Esophagus squamous epithelium (tissue), 5 donors: ENCODE measurements at regions not wholly inside any gene's neighbourhood (a gene's known extent, or its start where the extent isn't known, plus 50 kb on each side); places are given as distances from the start of the nearest gene placed in this dataset.

ENCODE experiments used
- DNase-seq: peaks from one replicate; lab custom pipeline; 2025; lab: John Stamatoyannopoulos, UW
- H3K27ac ChIP-seq, 4 donors: fragments of 200-600 bp; sonication (generic); one replicate each; pipeline ENCODE4 v1.5.1; 2016 to 2019; ENCODE audit warnings: mild to moderate bottlenecking in 1 of 4
- H3K27me3 ChIP-seq, 4 donors: fragments of 200-600 bp; sonication (generic); 1 replicate in 3 of 4; 2 replicates in 1 of 4; pipeline versions ENCODE4 v1.5.1 to v1.6.0; 2017 to 2021; ENCODE audit warnings: antibody characterized with exemption in 1 of 4
- H3K36me3 ChIP-seq, 3 donors: fragments of 200-600 bp; sonication (generic); one replicate each; pipeline ENCODE4 v1.5.1; 2016 to 2019
- H3K4me1 ChIP-seq, 3 donors: fragments of 200-600 bp; sonication (generic); one replicate each; pipeline ENCODE4 v1.5.1; 2017 to 2019
- H3K4me3 ChIP-seq, 4 donors: fragments of 200-600 bp; sonication (generic); 1 replicate in 3 of 4; 2 replicates in 1 of 4; pipeline ENCODE4 v1.5.1; 2016 to 2019; ENCODE audit warnings: mild to moderate bottlenecking in 2 of 4, moderate library complexity in 1 of 4
- H3K9me3 ChIP-seq, 3 donors: fragments of 200-600 bp; sonication (generic); one replicate each; pipeline ENCODE4 v1.5.1; 2016 to 2019
- POLR2A ChIP-seq, 4 donors: fragments of 450-650 bp; IDR thresholded peaks; one replicate each; pipeline ENCODE4 v1.6.1; 2017; ENCODE audit warnings: antibody characterized with exemption in 4 of 4, mild to moderate bottlenecking in 4 of 4, moderate library complexity in 3 of 4
- WGBS, 2 donors: methylation state at CpG; one replicate each; pipeline ENCODE4 v1.1.5; 2018; 5-methylcytosine and 5-hydroxymethylcytosine counted together
- intact Hi-C: fragments of 100-400 bp; cut with DNase I; formaldehyde crosslinking; loops from one replicate; pipeline ENCODE4 v1.15.0; 2022
- TF ChIP-seq, protein P1 (sequence below), 6 experiments: fragments of 450-650 bp in 4 of 6; fragments of 200-600 bp in 2 of 6; sonication (generic) in 2 of 6; IDR thresholded peaks; one replicate each; pipeline ENCODE4 v1.5.1; 2016 to 2019; ENCODE audit warnings: antibody characterized with exemption in 6 of 6, mild to moderate bottlenecking in 4 of 6, moderate library complexity in 4 of 6
- donor health status: DM: yes; HTN: yes; CAD: no.

DNA sequence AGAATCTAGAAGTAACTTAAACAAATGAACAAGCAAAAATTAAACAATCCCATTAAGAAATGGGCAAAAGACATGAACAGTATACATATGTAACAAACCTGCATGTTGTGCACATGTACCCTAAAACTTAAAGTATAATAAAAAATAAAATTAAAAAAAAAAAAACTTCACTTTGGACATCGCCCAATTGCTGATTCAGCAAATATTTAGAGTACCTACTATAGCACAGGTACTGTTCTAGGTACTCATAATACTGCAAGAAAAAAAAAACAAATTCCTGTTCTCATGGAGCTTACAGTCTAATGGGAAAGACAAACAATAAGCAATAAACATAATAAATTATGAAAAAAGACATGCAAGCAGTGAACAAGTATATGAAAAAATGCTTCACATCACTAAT is 501.5 kb upstream of the HS3ST5 start:
- H3K4me3 ChIP-seq = no peak overlapping the region
- no peaks in the 10 kb centered on the region for H3K36me3 ChIP-seq
- H3K9me3 ChIP-seq = no peaks in the 10 kb centered on the region
- WGBS, 2 donors = 59 to 65% methylated on average over 1 of the region's 1 CpG
- no peak for DNase-seq
- intact Hi-C loops = no loop called here
- no peak overlapping the region for H3K27ac ChIP-seq
- H3K27me3 ChIP-seq = no peaks in the 10 kb centered on the region
- no peaks in the 10 kb centered on the region for H3K4me1 ChIP-seq
- no peak for TF ChIP-seq POLR2A (IDR thresholded peaks at IDR 0.05)
- TF ChIP-seq, protein P1, sequence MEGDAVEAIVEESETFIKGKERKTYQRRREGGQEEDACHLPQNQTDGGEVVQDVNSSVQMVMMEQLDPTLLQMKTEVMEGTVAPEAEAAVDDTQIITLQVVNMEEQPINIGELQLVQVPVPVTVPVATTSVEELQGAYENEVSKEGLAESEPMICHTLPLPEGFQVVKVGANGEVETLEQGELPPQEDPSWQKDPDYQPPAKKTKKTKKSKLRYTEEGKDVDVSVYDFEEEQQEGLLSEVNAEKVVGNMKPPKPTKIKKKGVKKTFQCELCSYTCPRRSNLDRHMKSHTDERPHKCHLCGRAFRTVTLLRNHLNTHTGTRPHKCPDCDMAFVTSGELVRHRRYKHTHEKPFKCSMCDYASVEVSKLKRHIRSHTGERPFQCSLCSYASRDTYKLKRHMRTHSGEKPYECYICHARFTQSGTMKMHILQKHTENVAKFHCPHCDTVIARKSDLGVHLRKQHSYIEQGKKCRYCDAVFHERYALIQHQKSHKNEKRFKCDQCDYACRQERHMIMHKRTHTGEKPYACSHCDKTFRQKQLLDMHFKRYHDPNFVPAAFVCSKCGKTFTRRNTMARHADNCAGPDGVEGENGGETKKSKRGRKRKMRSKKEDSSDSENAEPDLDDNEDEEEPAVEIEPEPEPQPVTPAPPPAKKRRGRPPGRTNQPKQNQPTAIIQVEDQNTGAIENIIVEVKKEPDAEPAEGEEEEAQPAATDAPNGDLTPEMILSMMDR (IDR thresholded peaks at IDR 0.05) = no peak

DNA sequence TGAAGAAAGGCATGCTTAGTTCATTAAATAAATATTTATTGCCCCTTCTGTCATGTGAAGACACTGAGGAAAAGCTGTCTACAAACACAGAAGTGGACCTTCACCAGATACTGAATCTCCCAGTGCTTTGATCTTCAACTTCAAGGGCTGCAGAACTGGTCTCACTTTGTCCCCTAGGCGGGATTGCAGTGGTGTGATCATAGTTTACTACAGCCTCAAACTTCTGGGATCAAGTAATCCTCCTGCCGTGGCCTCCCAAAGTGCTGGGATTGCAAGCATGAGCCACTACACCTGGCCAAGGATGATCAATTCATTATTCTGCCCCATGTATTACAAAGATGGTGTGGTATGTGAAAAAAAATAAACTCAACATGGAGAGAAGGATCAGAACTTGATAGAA is 496.2 kb upstream of the HS3ST5 start:
- no peak for TF ChIP-seq POLR2A (IDR thresholded peaks at IDR 0.05)
- TF ChIP-seq, protein P1 (IDR thresholded peaks at IDR 0.05) = no peak
- Histone ChIP-seq H3K27ac (no peak overlapping the region), H3K4me1 (no peaks in the 10 kb centered on the region), H3K9me3 (no peaks in the 10 kb centered on the region), H3K4me3 (no peak overlapping the region), H3K36me3 (no peaks in the 10 kb centered on the region), H3K27me3 (no peaks in the 10 kb centered on the region)
- no peak for DNase-seq
- intact Hi-C loops = no loop called here
- 43 to 63% methylated on average over 1 to 2 of the region's 2 CpGs for WGBS, 2 donors

DNA sequence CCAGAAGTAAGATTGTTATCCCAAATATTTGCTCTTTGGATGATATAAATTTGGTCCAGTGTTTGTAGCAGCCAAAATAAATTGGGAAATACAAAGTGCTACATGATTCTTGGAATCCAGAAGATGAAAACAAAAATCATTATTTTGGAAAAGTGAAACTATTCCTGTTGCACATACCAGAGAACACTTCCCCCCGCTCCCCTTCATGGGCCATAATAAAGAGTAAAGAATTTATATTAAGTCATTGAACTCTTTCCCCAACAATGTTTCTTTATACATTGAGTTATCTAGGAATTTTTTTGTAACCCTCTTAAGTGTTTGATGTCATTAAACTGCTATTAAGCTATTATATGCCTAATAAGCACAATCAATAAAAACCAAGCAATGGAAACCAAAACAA is 490.4 kb upstream of the HS3ST5 start:
- H3K27me3 ChIP-seq = no peaks in the 10 kb centered on the region
- H3K9me3 ChIP-seq = no peaks in the 10 kb centered on the region
- no peak overlapping the region for H3K27ac ChIP-seq
- DNase-seq = no peak
- WGBS, 2 donors = 73 to 91% methylated on average over 1 of the region's 1 CpG
- no peaks in the 10 kb centered on the region for H3K4me1 ChIP-seq
- TF ChIP-seq, protein P1 (IDR thresholded peaks at IDR 0.05) = no peak
- TF ChIP-seq POLR2A (IDR thresholded peaks at IDR 0.05) = no peak
- intact Hi-C loops = no loop called here
- no peak overlapping the region for H3K4me3 ChIP-seq
- no peaks in the 10 kb centered on the region for H3K36me3 ChIP-seq

DNA sequence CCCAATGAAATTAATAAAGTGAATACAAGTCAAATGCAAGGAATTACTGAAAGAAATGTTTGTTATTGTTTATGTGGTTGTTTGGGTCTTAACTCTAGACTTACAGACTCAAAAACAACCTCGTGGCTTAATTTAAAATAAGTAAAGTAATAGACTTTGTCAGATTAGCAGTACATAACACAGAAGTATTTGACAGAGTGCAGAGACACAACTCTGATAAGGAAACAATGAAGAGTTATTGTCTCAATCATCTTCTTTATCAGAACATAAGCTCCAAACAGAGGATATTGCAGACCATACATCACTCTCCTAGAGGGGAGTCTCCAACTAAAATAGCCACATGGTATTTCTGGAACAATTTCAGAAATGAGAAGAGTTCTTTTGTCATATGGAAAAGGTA is 487.7 kb upstream of the HS3ST5 start:
- Histone ChIP-seq H3K27me3 (no peaks in the 10 kb centered on the region), H3K9me3 (no peaks in the 10 kb centered on the region), H3K27ac (no peak overlapping the region), H3K36me3 (no peaks in the 10 kb centered on the region), H3K4me3 (no peak overlapping the region), H3K4me1 (no peaks in the 10 kb centered on the region)
- no peak for TF ChIP-seq POLR2A (IDR thresholded peaks at IDR 0.05)
- TF ChIP-seq, protein P1 (IDR thresholded peaks at IDR 0.05) = no peak
- intact Hi-C loops = no loop called here
- DNase-seq = no peak
- 29 to 38% methylated on average over 1 of the region's 1 CpG for WGBS, 2 donors

DNA sequence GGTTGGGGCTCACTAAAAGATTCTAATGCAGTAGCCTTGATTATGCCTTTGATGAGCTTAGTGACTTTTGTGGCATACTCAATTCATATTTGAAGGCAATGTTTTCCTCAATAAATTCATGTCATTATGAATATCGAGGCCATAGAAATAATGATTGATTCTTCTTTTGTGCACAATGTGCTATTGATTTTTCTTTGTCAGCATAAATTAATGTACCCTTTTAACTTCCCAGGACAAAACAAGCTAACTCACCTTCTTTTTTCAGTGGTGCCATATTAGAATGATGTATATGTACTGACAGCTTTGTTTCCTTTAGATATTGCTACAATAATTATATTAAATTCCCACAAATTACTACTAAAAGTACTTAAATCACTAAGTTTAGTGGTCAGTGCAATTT is 484.3 kb upstream of the HS3ST5 start:
- no peak overlapping the region for H3K4me3 ChIP-seq
- DNase-seq = no peak
- 62 to 74% methylated on average over 1 of the region's 1 CpG for WGBS, 2 donors

More for the DNA sequence above, 484.3 kb upstream of the HS3ST5 start:
- Histone ChIP-seq H3K4me1 (no peaks in the 10 kb centered on the region), H3K36me3 (no peaks in the 10 kb centered on the region), H3K9me3 (no peaks in the 10 kb centered on the region), H3K27ac (no peak overlapping the region), H3K27me3 (no peaks in the 10 kb centered on the region)
- intact Hi-C loops = no loop called here
- no peak for TF ChIP-seq POLR2A (IDR thresholded peaks at IDR 0.05)
- TF ChIP-seq, protein P1 (IDR thresholded peaks at IDR 0.05) = no peak
